ENCODE measurements at regions not wholly inside any gene's neighbourhood (a gene's known extent, or its start where the extent isn't known, plus 50 kb on each side); places are given as distances from the start of the nearest gene placed in this dataset.

- DNase-seq = no peak
Observed at GRCh38 chr6:150299873-150300485, 68.8 kb upstream of the IYD start.

- no peak for DNase-seq
Observed at GRCh38 chr6:150301846-150302519, 66.8 kb upstream of the IYD start.

- DNase-seq = no peak
Observed at GRCh38 chr6:150302520-150303176, 66.2 kb upstream of the IYD start.

GRCh38 chr6:150303256-150303655 lies 65.6 kb upstream of the IYD start:
- DNase-seq = no peak

GRCh38 chr6:150304429-150304828 lies 64.4 kb upstream of the IYD start:
- no peak for DNase-seq

- no peak for DNase-seq
Observed at GRCh38 chr6:150306290-150306689, 62.5 kb upstream of the IYD start.

- DNase-seq = no peak
Observed at GRCh38 chr6:150307520-150307919, 61.3 kb upstream of the IYD start.

- DNase-seq = no peak
Observed at GRCh38 chr6:150308812-150309645, 59.8 kb upstream of the IYD start.

GRCh38 chr6:150310539-150310938 lies 58.3 kb upstream of the IYD start:
- no peak for DNase-seq

GRCh38 chr6:150311149-150311944 lies 57.5 kb upstream of the IYD start:
- peak; percentile 31 for DNase-seq

GRCh38 chr6:150312395-150312794 lies 56.4 kb upstream of the IYD start:
- DNase-seq = no peak

- DNase-seq = no peak
Observed at GRCh38 chr6:150312844-150313584, 55.8 kb upstream of the IYD start.

- DNase-seq = no peak
Observed at GRCh38 chr6:150313781-150314180, 55.0 kb upstream of the IYD start.

GRCh38 chr6:150314230-150315188 lies 54.3 kb upstream of the IYD start:
- DNase-seq = no peak

- DNase-seq = no peak
Observed at GRCh38 chr6:150315626-150316025, 53.2 kb upstream of the IYD start.

GRCh38 chr6:150316936-150317335 lies 51.9 kb upstream of the IYD start:
- DNase-seq = no peak
